NCI-H345 treated with DMSO at 0.1 percent for 48 hours (cell line): ENCODE measurements at regions not wholly inside any gene's neighbourhood (a gene's known extent, or its start where the extent isn't known, plus 50 kb on each side); places are given as distances from the start of the nearest gene placed in this dataset.

Experiments used
- DNase-seq: peaks from one replicate; lab custom pipeline; 2025; ENCODE audit not compliant: unreplicated experiment; lab: John Stamatoyannopoulos, UW

DNA sequence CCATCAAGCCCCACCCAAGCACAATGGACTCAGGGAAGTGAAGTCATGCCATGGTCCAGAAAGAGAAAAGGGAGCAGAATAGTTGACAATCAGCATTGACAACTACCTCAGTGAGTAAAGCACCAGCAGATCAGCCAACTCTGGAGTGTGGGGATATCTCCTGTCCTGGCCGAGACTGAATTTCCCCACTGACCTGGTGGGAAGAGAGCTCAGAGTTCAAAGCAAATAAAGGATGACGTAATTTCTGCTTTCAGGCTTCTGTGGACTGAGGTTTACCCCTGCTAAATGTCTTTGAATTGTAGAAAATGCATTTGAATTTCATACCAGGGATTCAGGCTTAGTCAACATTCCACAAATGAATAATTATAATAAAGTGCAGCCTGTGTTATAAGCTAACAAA is 152.9 kb downstream of the CBLN1 start:
- DNase-seq, result no peak

DNA sequence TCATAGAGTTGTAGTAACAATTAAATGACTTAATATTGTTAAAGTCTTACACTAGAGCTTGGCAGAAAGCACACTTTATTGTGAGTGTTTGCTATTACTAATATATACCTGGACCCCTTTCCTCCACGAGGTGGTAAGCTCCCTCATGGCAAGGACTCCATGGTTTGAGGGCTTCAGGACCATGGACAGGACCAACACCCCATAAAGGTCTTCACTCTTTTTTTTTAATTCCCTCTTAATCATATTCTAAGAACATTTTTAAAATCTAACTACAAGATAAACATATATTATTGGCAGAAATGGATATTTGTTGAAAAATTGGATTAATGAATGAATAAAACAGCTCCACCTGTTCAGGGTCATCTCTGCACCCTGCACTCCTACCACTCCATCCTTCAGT is 154.5 kb downstream of the CBLN1 start:
- no peak for DNase-seq

DNA sequence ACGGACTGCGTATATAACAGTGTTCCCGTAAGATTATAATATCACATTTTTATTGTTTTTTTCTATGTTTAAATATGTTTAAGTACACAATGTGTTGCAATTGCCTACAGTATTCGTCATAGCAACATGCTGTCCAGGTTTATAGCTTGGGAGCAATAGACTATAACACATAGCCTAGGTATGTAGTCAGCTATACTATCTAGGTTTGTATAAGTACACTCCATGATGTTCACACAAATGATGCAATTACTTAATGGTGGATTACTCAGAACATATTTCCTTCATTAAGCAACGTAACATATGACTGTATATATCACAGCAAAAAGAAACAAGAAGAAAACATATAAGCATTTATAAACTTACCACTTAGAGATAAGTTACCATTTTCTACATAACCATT is 160.0 kb downstream of the CBLN1 start:
- no peak for DNase-seq

- DNase-seq, result no peak
These were observed 161.0 kb downstream of the CBLN1 start for GRCh38 chr16:49120631-49121030.

GRCh38 chr16:49116873-49117272 is 164.8 kb downstream of the CBLN1 start:
- no peak for DNase-seq

GRCh38 chr16:49115956-49116355 is 165.7 kb downstream of the CBLN1 start:
- DNase-seq, result no peak

DNA sequence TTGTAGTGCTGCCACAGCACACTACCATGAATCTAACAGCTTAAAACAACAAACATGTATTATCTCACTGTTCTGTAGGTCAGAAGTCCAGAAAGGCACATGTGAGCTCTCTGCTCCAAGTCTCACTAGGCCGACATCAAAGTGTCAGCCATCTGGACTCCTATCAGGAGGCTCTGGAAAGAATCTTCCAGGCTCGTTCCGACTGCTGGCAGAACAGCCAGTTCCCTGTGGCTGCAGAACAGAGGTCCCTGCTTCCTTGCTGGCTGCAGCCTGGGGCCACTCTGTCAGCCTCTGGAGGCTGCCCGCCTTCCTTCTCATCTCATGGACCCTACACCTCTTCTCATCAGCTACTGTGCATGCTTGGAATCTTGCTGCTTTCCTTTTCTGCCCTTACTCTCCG is 168.9 kb downstream of the CBLN1 start:
- no peak for DNase-seq

- DNase-seq, result no peak
These were observed 170.3 kb downstream of the CBLN1 start for GRCh38 chr16:49111351-49111750.

- DNase-seq, result no peak
These were observed 173.0 kb downstream of the CBLN1 start for GRCh38 chr16:49108611-49109010.

DNA sequence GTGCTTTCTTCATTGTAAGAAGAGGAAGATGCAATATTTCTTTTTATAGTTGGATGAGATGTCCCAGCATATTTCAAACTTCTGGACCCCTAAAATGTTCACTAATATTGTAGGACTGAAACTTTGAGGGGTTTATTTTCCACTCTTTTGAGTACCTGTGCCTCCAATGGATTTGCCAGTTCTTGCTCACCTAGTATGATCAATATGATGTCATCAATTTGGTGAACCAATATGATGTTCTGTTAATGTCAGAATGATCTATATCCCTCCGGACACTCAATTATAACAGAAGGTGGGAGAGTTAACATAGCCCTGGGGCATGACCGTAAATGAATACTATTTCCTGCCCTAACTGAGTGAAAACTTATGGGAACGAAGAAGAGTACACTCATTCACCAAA is 178.3 kb downstream of the CBLN1 start:
- DNase-seq, result no peak

GRCh38 chr16:49101997-49102396 is 179.6 kb downstream of the CBLN1 start:
- no peak for DNase-seq

DNA sequence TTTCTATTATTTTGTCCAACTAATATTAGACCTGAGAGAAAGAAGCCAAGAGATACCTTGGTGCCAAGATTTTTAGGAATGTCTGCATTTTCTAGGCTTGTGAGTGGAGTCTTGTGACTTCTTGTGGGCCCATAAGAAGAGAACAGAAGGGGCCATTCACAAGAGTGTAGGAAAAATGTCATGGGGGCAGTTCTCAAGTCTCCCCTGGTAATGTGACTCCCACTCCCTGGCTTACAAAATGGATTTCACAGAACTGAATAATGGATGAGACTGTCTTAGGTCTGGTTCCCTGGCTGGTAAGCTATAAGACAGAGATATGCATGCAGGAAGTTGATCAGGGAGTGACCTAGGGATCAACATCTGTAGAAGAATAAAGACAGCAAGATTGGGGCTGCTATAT is 181.3 kb downstream of the CBLN1 start:
- no peak for DNase-seq

- DNase-seq, result no peak
These were observed 183.7 kb downstream of the CBLN1 start for GRCh38 chr16:49097964-49098363.

DNA sequence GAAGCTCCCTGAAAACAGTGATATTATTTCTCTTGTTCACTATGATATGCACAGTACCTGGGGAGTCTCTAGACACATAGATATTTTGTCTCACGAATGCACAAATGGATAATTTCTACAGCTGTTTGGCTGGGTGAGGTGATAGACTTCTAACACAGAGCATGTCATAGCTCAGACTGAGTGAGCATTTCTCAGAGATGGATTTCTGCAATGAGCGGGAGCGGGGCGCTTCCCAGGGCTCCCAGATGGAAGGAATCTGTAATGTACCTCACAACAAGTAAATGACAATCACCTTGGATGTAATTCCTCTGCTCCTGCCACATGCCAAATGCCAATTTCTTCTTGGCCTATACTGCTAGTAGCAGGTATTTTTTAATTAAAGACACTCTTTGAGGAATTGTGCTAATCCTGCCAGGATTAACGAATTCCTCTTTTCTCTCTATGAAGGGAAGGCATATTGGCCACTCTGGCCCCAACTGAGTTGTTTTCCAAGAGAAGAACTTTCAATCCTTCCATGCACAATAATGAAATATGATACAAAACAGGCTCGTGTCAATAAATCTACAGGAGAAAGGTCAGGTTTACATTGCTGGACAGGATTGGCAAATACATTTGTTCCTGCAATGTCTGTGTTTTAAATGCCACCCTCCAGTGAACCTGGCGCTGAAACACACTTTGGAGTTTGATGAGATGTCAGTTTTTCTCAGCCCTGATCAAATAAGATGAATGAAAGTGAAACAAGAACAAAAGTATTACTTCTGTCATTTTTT is 185.3 kb downstream of the CBLN1 start:
- DNase-seq, result no peak

- no peak for DNase-seq
These were observed 186.1 kb downstream of the CBLN1 start for GRCh38 chr16:49095539-49095938.

DNA sequence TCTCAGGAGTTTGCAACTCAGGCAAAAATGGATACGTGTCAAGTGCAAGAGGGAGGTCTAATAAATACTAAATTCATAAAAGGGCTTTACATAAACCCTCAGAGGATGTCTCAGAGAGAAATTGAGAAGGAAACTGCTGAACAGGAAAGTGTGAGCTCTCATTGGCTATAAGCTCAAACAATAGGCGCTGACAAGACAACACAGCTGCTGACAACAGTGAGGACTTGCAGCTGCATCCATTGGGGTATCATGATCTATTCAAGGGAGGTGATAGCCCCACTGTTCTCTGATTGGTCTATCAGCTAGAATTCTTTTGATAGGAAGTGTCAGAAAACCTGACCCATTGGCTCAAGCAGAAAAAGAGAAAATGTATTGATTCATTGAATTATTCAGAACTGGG is 187.2 kb downstream of the CBLN1 start:
- DNase-seq, result no peak

DNA sequence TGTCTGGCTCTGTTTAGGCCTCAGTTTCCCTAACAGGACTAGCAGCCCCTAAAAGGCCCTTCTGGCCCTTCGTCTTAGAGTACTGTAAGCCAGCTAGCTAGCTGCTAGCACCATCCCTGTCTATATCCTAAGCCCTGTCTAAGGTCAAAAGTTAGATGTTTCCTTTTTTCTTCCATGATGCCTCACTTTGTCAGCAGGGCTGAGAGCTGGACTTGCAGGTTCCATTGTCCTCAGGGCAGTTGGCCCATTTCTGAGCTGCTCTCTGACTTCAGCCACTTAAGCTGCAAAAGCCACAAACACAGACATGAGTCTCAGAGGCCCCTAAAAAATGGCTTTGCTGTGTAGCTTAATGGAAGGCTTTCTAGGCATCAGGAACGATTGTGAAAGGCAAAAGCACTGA is 187.7 kb downstream of the CBLN1 start:
- DNase-seq, result no peak

DNA sequence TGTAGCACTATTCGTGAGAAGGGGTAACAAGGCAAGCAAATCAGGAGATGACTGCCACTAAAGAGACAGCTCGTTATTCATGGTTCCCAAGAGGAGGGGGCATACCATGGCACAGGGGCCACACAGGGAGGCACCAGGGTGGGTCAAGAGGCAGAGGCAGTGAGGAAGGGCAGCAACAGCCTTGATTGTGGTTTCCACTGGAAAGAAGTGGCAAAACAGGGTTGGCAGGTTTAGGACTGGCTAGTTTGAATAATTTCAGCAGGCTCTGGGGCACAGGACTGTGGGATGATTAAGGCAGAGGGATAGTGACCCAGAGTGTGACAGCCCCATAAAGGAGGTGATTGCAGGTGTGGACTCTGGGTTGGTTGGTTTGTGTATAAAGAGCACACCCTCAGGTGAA is 188.9 kb downstream of the CBLN1 start:
- DNase-seq, result no peak

- no peak for DNase-seq
These were observed 192.1 kb downstream of the CBLN1 start for GRCh38 chr16:49089533-49089932.

- DNase-seq, result no peak
These were observed 192.6 kb downstream of the CBLN1 start for GRCh38 chr16:49089039-49089438.

DNA sequence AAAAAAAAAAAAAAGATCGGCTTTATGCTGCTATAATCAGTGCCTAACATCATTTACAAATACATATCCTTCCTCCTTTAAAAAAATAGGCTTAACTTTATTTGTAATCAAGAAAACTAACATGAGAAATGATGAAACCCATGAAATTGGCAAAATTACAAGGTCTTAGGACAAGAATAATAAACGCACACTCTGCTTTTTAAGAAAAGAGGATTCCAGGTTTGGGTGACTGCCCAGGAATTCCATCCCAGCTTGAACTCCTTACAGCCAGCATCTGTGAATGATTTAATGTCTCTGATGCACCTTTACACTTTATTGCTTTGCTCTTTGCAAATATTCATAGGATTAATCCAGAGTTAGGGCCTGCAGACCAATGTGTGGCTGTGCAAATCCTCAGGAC is 196.0 kb downstream of the CBLN1 start:
- no peak for DNase-seq

GRCh38 chr16:49084628-49085390 is 196.8 kb downstream of the CBLN1 start:
- no peak for DNase-seq

DNA sequence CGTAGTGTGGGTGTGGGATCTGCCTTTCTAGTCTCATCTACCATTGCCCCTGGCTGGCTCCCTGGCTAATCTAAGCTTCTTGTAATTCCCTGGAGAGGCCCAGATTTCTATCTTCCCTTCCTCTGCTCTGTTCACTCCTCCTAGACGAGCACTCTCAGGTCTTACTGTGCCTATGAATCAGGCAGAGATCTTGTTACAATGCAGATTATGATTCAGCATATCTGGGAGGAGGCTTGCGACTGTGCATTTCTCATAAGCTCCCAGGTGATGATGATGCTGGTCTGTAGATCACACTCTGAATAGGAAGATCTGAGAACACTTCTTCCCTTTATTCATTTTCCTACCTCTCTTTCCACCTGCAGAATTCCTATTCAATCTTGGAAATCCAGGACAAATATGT is 200.1 kb downstream of the CBLN1 start:
- DNase-seq, result no peak
